Left lobe of liver (tissue), 2 donors: ENCODE measurements at regions not wholly inside any gene's neighbourhood (a gene's known extent, or its start where the extent isn't known, plus 50 kb on each side); places are given as distances from the start of the nearest gene placed in this dataset.
"Not testable (repeated sequence)": the region's sequence is repeated elsewhere in the genome, so short reads cannot be mapped to it uniquely, and the experiment has no call there.

ENCODE experiments used
- ATAC-seq: fragments of 200-7000 bp; cut with Tn5 transposase; one replicate; pipeline ENCODE4 v1.9.1; 2020; ENCODE audit warnings: mild to moderate bottlenecking, moderate library complexity
- DNase-seq: peaks from one replicate; pipeline ENCODE4 v3.0.0-alpha.2; 2020; ENCODE audit warnings: low spot score
- donor health status: DM: no; HTN: no; CAD: no; lungs with moderate emphysema.
- donor health status: DM: no; HTN: yes; CAD: no.

DNA sequence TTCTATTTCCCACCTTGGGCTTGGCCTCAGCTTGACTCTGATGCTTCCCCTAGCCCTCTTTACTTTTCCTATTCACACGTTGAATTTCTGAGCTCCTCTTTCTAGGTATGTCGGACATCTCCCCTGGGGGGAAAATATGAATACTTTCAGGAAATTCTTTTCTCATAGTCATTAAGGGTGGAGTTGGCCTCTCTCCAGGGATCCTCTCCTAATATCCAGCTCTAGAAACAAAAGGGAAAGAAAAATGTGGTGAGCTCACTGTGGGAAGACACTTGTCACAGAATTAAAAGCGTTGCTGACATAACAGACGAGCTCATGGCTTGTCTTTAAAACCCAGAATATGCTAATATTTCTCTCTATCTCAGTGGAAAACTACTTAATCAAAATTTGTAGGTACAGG is 132.7 kb upstream of the MEX3C start:
- ATAC-seq (no peak), DNase-seq (no peak)

DNA sequence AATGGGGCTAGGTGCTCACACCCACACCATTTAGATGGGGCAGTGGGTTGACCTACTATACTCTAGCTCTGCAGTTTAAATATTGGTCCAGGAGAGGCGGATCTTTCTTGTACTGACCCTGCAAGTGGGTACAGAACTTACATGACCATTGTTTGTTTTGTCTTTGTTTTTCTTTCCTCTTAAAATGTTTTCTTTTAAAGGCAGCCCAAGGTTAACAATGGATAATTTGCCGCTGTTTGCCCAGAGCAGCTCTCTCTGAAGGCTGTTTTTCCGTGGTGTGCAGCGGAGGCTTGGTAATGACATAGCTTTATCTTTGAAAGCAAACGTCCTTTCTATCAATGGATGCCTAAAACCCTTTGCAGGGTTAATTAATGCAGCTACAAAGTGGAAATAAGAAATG is 133.3 kb upstream of the MEX3C start:
- no peak for ATAC-seq
- DNase-seq: no peak

- DNase-seq (no peak), ATAC-seq (no peak)
Measured at GRCh38 chr18:51337406-51337805, 139.9 kb upstream of the MEX3C start.

DNA sequence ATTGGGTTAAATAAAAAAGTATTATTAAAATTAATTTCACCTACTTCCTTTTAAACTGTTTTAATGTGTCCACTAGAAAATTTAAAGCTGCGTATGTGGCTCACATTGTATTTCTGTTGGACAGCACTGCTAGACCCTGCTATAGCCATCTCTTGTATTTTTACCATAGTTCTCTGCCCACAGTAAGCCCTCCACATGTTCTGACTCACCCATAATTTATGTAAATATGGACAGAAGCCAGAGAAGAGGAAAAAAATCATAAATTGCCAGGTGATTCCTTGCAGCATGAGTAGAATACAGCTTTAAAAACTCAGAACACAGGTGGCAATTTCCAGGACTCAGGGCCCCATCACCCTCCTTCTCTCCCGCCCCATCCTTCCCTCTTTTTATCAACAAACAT is 142.4 kb upstream of the MEX3C start:
- ATAC-seq (no peak), DNase-seq (no peak)

- ATAC-seq: no peak
- DNase-seq: no peak
Measured at GRCh38 chr18:51340332-51340731, 142.9 kb upstream of the MEX3C start.

- no peak for ATAC-seq
- DNase-seq: no peak
Measured at GRCh38 chr18:51342815-51343214, 145.3 kb upstream of the MEX3C start.

- ATAC-seq (no peak), DNase-seq (no peak)
Measured at GRCh38 chr18:51345848-51346391, 148.4 kb upstream of the MEX3C start.

- DNase-seq (no peak), ATAC-seq (no peak)
Measured at GRCh38 chr18:51346404-51346803, 148.9 kb upstream of the MEX3C start.

DNA sequence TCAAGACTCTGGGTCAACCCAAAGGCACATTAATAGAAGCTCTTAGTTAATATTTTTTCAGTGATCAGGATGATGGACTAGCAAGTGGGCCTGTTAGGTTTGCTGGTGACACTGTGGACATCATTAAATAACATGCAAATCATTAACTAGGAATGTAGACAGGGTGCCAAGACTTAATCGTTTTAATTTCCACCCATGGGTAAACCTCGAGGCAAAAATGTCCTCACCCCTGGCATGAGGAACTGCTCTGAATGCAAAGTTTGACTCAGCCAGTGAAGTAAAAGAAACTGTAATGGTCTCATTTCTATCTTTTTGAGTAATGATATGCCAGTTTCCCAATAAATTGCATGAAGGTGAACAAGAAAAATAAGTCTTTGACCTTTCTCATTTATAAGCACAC is 152.6 kb upstream of the MEX3C start:
- DNase-seq: no peak
- ATAC-seq: peak; percentile 82

DNA sequence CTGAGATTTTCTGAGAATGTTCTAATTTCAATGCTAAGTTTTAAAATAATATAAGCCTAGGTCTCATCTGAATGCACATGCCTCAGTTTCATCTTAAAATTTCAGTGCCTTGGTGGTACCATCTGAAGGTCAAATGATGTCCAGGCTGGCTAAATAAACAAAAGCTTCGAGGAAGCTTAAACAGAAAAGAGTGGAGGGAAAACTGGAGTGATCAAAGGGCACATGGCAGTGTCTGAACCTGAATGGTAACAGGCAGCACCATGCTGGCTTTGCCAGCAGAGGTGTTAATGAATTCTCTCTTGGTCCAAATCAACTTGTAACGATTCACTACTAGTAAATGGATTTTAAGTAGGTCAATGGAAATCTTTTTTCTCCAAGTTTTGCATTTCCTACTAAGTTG is 158.4 kb upstream of the MEX3C start:
- no peak for ATAC-seq
- DNase-seq: no peak

DNA sequence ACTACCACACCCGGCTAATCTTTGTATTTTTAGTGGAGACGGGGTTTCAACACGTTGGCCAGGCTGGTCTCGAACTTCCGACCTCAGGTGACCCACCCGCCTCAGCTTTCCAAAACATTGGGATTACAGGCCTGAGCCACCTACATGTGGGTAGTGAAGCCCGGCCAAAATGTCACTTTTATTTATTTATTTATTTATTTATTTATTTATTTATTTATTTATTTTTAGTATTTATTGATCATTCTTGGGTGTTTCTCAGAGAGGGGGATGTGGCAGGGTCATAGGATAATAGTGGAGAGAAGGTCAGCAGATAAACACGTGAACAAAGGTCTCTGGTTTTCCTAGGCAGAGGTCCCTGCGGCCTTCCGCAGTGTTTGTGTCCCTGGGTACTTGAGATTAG is 162.8 kb upstream of the MEX3C start:
- DNase-seq, ATAC-seq: not testable (repeated sequence)

GRCh38 chr18:51361130-51361860 is 163.8 kb upstream of the MEX3C start:
- DNase-seq: no peak
- peak; percentile 91 for ATAC-seq

DNA sequence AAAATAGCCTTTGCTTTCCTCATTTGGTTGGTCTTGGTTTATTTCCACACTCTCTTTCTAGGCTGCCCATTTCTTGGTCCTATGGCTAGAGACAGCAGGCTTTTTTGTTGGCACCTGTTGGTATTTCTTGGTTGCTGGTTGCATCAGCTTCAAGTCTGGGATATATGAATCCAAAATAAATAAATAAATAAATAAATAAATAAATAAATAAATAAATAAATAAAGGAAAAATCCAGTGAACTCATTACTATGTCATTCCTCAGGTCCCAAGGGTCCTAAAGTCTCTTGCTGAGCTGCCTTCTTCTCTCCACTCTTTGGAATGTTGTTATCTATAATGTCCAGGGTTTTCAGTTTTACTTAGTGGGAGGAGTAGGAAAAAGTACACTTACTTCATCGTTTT is 165.9 kb upstream of the MEX3C start:
- no peak for ATAC-seq
- DNase-seq: no peak

GRCh38 chr18:51370996-51371395 is 173.5 kb upstream of the MEX3C start:
- ATAC-seq: no peak
- DNase-seq: no peak

DNA sequence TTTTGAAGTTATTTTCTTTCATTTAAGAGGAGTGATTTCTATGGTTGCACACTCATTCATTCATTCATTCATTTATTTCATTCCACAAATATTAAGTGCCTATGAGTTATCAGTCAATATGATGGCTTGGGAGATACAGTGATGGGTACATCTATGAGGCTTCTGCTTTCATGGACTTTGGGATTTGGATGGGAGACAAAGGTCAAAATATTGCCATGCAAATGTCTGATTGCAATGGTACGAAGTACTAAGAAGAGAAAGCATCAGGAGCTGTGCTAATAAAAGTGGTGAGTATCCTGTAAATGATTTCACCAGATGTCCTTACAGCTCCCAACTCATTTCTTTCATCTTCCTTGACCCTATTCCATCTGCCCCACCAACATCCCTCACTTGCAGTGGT is 174.4 kb upstream of the MEX3C start:
- ATAC-seq (no peak), DNase-seq (no peak)

GRCh38 chr18:51382081-51382480 is 184.6 kb upstream of the MEX3C start:
- ATAC-seq (no peak), DNase-seq (no peak)

GRCh38 chr18:51383116-51383515 is 185.6 kb upstream of the MEX3C start:
- ATAC-seq: no peak

DNA sequence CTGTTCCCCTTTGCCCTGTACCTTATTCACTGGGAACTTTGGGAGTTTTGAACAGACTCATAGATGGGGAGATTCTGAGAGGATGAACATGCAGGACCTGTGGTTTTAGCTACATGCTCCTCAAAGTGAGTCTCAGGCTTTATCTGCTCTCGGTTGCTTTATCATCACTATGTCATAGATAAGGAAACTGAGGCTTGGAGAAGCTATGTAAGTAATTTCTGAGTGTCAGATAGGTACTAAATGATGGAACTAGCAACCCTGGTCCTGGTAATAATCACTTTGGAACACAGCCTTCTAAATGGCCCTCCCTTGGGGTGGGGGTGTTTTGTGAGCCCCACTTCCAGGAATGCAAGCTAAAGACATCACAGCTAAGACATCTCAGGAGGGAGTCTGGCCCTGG is 186.2 kb upstream of the MEX3C start:
- DNase-seq (no peak), ATAC-seq (no peak)

More at GRCh38 chr18:51383116-51383515, 185.6 kb upstream of the MEX3C start:
- DNase-seq: no peak

GRCh38 chr18:51385270-51385669 is 187.8 kb upstream of the MEX3C start:
- DNase-seq: no peak

DNA sequence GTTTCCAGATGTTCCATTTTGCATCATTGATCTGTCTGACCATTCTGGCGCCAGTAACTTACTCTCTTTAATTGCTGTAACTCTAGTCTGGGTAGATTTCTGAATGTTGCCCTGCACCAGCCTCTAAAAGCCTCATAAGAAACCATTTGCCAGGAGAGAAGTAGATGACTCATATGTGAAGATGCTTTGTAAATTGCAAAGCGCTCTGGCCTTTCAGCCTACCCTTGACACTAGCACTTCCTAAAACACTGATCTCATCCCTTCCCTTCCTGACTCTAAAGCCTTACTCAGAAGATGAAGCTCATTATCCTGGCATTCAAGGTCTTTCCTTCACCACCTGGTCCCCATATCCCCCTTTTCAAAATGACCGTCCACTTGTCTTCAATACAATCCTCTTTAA is 193.2 kb upstream of the MEX3C start:
- ATAC-seq: no peak
- no peak for DNase-seq

More at GRCh38 chr18:51385270-51385669, 187.8 kb upstream of the MEX3C start:
- peak; percentile 60 for ATAC-seq

GRCh38 chr18:51391215-51391614 is 193.7 kb upstream of the MEX3C start:
- DNase-seq: no peak
- ATAC-seq: no peak

- no peak for ATAC-seq
- no peak for DNase-seq
Measured at GRCh38 chr18:51391731-51392130, 194.2 kb upstream of the MEX3C start.
